CD4-positive, alpha-beta T cell treated with Interferon alpha-2 for 1 hour (primary cell): ENCODE measurements at regions not wholly inside any gene's neighbourhood (a gene's known extent, or its start where the extent isn't known, plus 50 kb on each side); places are given as distances from the start of the nearest gene placed in this dataset.

Source experiments
- DNase-seq, 2 donors: peaks; one replicate each; pipeline ENCODE4 v3.0.0-alpha.2; 2020 to 2022

DNA sequence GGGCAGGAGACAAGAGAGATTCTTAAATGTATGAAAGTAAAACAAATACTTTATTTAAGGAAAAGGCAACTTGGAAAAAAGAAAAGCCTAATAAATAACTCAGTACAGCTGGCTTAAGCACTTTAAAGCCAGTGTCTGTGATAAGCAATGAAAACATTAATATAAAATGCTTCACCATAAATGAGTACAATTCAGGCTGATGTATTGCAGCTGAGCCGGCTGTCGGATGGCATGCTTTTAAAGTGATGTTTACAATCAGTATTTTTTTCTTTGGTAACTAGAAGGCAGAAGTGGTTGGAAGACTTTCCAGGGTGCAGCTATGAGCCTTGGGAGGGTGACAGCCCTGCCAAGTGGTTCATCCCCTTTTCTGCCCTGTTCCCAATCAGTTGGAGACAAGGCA lies 58.7 kb upstream of the CELF4 start:
- DNase-seq = no peak

DNA sequence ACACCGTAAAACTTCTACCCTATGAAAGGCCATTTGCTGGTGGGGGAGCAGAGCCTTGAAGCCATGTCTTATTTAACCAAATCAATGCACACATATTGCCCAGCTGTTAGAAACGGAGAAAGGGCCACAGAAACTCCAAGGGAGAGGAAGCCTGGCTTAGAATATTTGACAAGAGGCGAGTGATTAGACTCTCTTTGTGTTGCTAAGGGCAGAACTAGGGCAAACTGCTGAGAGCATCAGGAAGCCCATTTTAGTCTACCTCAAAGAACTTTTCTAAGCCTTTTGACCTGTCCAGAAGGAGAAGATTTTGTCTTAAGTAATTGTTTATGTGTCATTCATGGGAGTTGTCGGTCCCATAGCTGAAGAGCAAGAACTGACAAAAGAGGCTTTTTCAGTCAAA lies 54.4 kb upstream of the CELF4 start:
- DNase-seq = no peak

DNA sequence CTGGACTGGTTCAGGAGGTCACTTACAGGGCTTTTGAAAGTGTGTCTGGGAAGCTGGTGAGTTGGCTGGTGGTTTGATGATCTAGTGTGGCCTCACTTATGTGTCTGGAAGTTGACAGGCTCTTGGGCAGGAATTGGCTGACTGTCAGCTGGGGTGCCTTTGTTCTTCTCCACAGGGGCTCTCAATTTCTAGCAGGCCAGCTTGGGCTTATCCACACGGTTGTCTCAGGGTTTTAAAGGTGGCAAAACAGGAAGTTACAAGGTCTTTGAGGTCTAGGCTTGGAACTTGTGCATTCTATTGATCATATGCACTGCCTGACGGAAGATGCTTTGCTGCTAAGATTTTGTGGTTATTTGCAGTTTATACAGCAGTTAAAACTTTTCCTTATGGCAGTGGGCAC lies 52.0 kb upstream of the CELF4 start:
- DNase-seq = no peak
